GM19351 (cell line): ENCODE measurements at regions not wholly inside any gene's neighbourhood (a gene's known extent, or its start where the extent isn't known, plus 50 kb on each side); places are given as distances from the start of the nearest gene placed in this dataset.
A peak's percentile ranks its signal among the peaks of the same experiment; 100 is the strongest.

Experiments
- ATAC-seq: cut with Tn5 transposase; IDR thresholded peaks from one replicate; pipeline ENCODE4 v1.9.1; 2021; ENCODE audit warnings: mild to moderate bottlenecking, moderate library complexity; ENCODE audit not compliant: unreplicated experiment

- no peak for ATAC-seq
Observed at GRCh38 chr11:95494856-95495255, 263.9 kb upstream of the SESN3 start.

- ATAC-seq, result no peak
Observed at GRCh38 chr11:95494167-95494566, 263.2 kb upstream of the SESN3 start.

DNA sequence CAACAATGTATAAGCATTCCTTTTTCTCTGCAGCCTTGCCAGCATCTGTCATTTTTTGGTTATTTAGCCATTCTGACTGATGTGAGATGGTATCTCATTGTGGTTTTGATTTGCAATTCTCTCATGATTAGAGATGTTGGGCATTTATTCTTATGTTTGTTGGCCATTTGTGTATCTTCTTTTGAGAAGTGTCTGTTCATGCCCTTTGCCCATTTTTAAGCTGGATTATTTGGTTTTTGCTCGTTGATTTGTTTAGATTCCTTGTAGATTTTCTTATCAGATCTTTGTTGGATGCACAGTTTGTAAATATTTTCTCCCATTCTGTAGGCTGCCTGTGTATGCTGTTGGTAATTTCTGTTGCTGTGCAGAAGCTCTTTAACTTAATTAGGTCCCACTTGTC, 259.6 kb upstream of the SESN3 start:
- ATAC-seq, result no peak

GRCh38 chr11:95487938-95488337, 256.9 kb upstream of the SESN3 start:
- no peak for ATAC-seq

GRCh38 chr11:95487391-95487790, 256.4 kb upstream of the SESN3 start:
- peak; percentile 100 for ATAC-seq

DNA sequence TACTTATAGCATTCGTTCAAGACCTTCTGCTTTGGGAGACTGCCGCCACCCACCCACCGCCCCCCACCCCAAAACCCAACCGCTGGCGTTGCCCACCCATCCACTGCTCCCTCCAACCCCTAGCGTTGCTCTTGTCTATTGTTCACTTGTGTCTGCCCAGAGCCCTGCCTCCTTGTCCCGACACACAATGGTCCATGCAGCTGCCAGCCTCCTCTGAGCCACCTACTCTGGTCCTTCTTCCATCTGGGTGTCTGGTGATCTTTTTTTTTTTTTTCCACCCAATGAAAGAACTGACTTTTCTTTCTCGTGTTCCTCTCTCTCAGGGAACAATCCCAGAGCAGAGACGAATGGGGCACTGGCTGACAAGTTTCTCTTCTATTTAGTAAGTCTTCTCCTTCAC, 256.0 kb upstream of the SESN3 start:
- peak; percentile 2 for ATAC-seq

GRCh38 chr11:95486466-95486865, 255.5 kb upstream of the SESN3 start:
- ATAC-seq, result no peak

DNA sequence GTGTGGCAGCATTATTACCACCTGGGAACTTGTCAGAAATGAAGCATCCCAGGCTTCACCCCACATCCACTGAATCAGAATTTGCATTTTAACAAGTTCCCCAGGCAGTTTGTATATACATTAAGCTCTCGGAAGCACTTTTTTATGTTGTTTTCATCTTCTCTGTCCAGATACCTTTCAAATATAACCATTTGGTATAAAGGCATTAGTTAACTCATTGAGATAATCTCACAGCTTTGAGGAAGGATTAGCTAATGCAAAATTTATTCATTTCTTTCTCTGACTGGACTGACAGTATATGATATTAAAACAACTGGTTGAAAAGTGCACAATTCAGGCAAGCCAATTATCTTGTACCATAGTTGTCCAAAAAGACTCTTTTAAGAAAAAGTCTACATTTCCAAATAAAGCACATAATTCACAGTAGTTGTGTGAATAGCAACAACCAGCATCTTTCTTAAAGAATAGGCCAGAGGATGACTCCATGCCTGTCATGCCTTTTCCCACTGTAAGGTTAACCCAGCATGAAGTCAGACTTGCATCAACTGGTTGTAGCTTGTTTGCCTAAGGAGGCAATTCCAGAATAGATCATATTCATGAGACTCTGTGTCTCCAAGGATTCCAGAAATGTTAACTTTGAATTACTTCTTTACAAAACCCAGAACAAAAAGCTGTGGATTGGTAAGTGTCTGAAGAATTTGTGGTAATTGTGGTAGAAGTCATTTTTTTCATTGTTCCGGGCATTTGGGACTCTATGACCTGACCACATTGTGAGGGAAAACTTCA, 254.3 kb upstream of the SESN3 start:
- no peak for ATAC-seq

- no peak for ATAC-seq
Observed at GRCh38 chr11:95483339-95483738, 252.3 kb upstream of the SESN3 start.

- no peak for ATAC-seq
Observed at GRCh38 chr11:95478003-95478402, 247.0 kb upstream of the SESN3 start.

- no peak for ATAC-seq
Observed at GRCh38 chr11:95469258-95469657, 238.3 kb upstream of the SESN3 start.

- ATAC-seq, result no peak
Observed at GRCh38 chr11:95466416-95466815, 235.4 kb upstream of the SESN3 start.

DNA sequence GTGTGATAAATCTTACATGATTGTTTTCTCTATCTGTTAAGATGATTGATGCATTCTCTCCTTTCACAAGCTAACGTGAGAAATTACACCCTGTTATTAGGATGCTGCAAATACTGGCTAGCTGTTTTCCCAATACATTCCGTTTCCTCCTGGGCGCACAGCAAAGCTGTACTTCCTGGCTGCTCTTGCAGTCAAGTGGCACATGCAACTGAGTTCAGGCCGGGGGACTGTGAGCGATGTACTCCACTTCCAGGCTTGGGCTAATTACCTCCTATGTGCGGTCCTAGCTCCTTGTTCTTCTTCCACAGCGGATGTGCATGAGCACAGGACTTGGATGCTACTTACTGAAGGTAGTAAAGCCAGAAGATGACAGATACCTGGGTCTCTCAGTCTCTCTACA, 234.9 kb upstream of the SESN3 start:
- no peak for ATAC-seq

DNA sequence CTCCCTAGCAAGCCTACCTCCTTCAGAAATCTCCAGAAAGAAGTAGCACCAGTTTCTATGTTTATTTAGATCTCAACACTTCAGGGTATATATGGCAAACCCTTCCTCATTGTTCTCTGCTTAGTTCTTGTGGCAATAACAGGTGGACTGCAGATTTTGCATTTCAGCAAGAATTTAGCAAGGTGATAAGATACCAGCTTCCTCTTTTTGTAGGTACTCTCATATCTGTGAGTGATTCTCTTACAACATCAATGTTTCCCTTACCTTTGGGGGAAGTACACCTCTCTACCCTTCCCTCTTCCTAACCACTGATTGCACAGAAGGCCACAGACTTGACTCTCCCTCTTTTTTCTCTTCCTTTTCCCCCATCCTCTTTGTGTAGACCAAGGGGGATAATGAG, 230.9 kb upstream of the SESN3 start:
- peak; percentile 64 for ATAC-seq

DNA sequence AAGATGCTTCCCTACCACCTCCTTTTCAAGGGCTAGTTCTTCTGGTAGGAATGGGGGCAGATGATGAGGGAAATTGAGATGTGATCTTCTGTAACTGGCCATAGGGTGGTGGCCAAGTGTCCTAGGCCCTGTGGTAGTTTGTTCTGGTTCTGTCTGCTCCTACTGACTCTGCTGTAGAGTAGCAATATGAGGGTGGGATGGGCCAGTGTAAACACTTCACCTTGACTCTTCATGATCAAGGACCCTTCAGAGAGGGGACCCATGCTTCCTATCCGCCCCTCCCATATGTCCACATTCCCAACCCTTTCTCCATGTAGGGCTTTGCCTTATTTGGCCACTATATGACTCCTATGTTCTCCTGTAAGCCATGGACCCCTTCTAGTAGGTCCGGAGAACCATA, 230.3 kb upstream of the SESN3 start:
- ATAC-seq, result no peak

- no peak for ATAC-seq
Observed at GRCh38 chr11:95459291-95460042, 228.5 kb upstream of the SESN3 start.

GRCh38 chr11:95456714-95457491, 225.9 kb upstream of the SESN3 start:
- ATAC-seq, result no peak

GRCh38 chr11:95455228-95455970, 224.4 kb upstream of the SESN3 start:
- peak; percentile 74 for ATAC-seq

DNA sequence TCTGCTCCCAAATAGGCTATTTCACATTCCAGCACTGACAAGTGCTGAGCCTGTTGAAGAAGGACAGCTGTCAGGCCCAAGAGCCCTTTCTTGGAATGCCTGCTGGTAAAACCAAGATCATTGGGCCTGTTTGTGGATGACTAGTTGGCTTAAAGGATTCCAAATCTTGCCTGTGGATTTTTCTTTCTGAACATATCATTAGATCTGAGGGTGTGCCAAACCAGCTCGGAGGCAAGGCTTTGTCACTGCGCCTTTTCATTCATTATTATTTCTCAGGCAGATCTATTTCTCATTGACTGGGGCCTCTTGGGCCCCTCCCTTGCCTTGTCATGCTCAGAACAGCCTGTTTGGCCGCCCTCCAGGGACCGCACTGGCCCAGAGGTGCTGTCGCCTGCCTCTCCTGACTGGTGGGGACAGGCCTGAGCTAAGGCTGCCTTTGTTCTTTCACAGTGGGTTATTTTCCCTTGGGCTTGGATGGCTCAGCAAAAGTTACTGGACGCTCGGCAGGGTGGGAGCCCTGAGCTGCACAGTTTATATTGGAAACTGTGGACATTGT, 222.7 kb upstream of the SESN3 start:
- ATAC-seq, result no peak

- ATAC-seq, result no peak
Observed at GRCh38 chr11:95451682-95452081, 220.7 kb upstream of the SESN3 start.

- ATAC-seq, result no peak
Observed at GRCh38 chr11:95451261-95451660, 220.3 kb upstream of the SESN3 start.
